ENCODE measurements at regions not wholly inside any gene's neighbourhood (a gene's known extent, or its start where the extent isn't known, plus 50 kb on each side); places are given as distances from the start of the nearest gene placed in this dataset.

- Histone ChIP-seq H3K4me1 (ENCODE audit: insufficient read depth, low read length) (no peaks in the 10 kb centered on the region), H3K36me3 (replicated peaks in 1 of 2; ENCODE audit: control insufficient read depth in 1 of 2, insufficient read depth in 2 of 2, low read length in 2 of 2) (peaks cover 7 to 82% of the 10 kb centered on the region in 2 experiments), H3K9ac (ENCODE audit: insufficient read depth, low read depth, low read length) (no peak overlapping the region), H3K4me3 (replicated peaks in 1 of 3; ENCODE audit: insufficient read depth in 1 of 3, low read depth in 2 of 3, low read length in 3 of 3) (no peak overlapping the region), H3K27me3 (ENCODE audit: control insufficient read depth in 1 of 2, insufficient read depth in 2 of 2, low read length in 2 of 2) (no peaks in the 10 kb centered on the region), H3K4me2 (ENCODE audit: low read depth, low read length) (no peak overlapping the region), H3K79me2 (ENCODE audit: insufficient read depth, low read length) (no peaks in the 10 kb centered on the region), H2AFZ (ENCODE audit: low read length) (no peak overlapping the region), H4K20me1 (ENCODE audit: insufficient read depth, low read length) (no peaks in the 10 kb centered on the region), H3K9me3 (ENCODE audit: low read length) (peaks cover 11% of the 10 kb centered on the region; the same call in 1 of the 2 replicates), H3K27ac (ENCODE audit: extremely low read length, insufficient read depth, low read length) (no peak overlapping the region)
- ChIA-PET CTCF (ENCODE audit: low intra/inter-chr PET ratio, low total read pairs) (no interaction called here), POLR2A (no interaction called here)
- TF ChIP-seq CSRNP2 (CRISPR knock-in tag; conservative IDR thresholded peaks at IDR 0.05; ENCODE audit: low read depth) (no peak), BCLAF1 (IDR thresholded peaks at IDR 0.05) (no peak), TOPORS (CRISPR knock-in tag; IDR thresholded peaks at IDR 0.05) (no peak), ZNF530 (CRISPR knock-in tag; IDR thresholded peaks at IDR 0.05; ENCODE audit: low read depth) (no peak), GABPB1 (CRISPR knock-in tag; IDR thresholded peaks at IDR 0.05) (no peak), ZNF772 (CRISPR knock-in tag; IDR thresholded peaks at IDR 0.05) (no peak), SALL1 (CRISPR knock-in tag; IDR thresholded peaks at IDR 0.05) (no peak), RXRB (CRISPR knock-in tag; IDR thresholded peaks at IDR 0.05; ENCODE audit: borderline replicate concordance) (no peak), FOXP1 (IDR thresholded peaks at IDR 0.05) (no peak), FOXP1 (CRISPR knock-in tag; IDR thresholded peaks at IDR 0.05) (no peak), ZBTB4 (CRISPR knock-in tag; IDR thresholded peaks at IDR 0.05; ENCODE audit: borderline replicate concordance) (no peak), ZNF766 (CRISPR knock-in tag; IDR thresholded peaks at IDR 0.05; ENCODE audit: borderline replicate concordance) (no peak)
- intact Hi-C loops (cut with micrococcal nuclease; ENCODE audit: unreplicated experiment), result no loop called here
- ATAC-seq (no peak), FAIRE-seq (no peak), DNase-seq (ENCODE audit: low spot score) (no peak)
- in situ Hi-C loops (cut with HindIII; ENCODE audit: extremely low pct_ligation_motif_present, low pct_unique_long_range_greater_than_20kb), result no loop called here
- WGBS (ENCODE audit: low lambda C conversion rate), result 100% methylated on average over 4 of the region's 4 CpGs
- BruUV-seq (replicated peaks), result no TSS peak
These were observed 86.9 kb upstream of the ZNF746 start for GRCh38 chr7:149584530-149584929.

Data from HepG2 (cell line).